Fibroblast of skin of left quadriceps (primary cell): ENCODE measurements at regions not wholly inside any gene's neighbourhood (a gene's known extent, or its start where the extent isn't known, plus 50 kb on each side); places are given as distances from the start of the nearest gene placed in this dataset.

Experiments
- DNase-seq, 2 experiments: peaks; one replicate each; pipeline ENCODE4 v3.0.0-alpha.2; 2013; ENCODE audit warnings: low read depth in 2 of 2

- no peak for DNase-seq
These were observed 225.3 kb downstream of the MRPL39 start for GRCh38 chr21:25381936-25382452.

GRCh38 chr21:25375675-25376074, 231.6 kb downstream of the MRPL39 start:
- DNase-seq, result no peak

GRCh38 chr21:25373126-25374082, 233.9 kb downstream of the MRPL39 start:
- DNase-seq, result no peak

- no peak for DNase-seq
These were observed 235.3 kb downstream of the MRPL39 start for GRCh38 chr21:25371841-25372425.

GRCh38 chr21:25370311-25370744, 237.0 kb downstream of the MRPL39 start:
- DNase-seq, result peak; percentile 93 to 94

GRCh38 chr21:25369524-25370300, 237.6 kb downstream of the MRPL39 start:
- DNase-seq, result peak; percentile 86

GRCh38 chr21:25368531-25368930, 238.8 kb downstream of the MRPL39 start:
- DNase-seq, result no peak

GRCh38 chr21:25366116-25366515, 241.2 kb downstream of the MRPL39 start:
- no peak for DNase-seq

- no peak for DNase-seq
These were observed 244.7 kb downstream of the MRPL39 start for GRCh38 chr21:25362375-25363267.

- no peak for DNase-seq
These were observed 245.5 kb downstream of the MRPL39 start for GRCh38 chr21:25361765-25362164.

GRCh38 chr21:25361097-25361496, 246.2 kb downstream of the MRPL39 start:
- DNase-seq, result no peak

GRCh38 chr21:25360593-25360992, 246.7 kb downstream of the MRPL39 start:
- no peak for DNase-seq

- DNase-seq, result no peak
These were observed 247.6 kb downstream of the MRPL39 start for GRCh38 chr21:25359724-25360123.

GRCh38 chr21:25350056-25350455, 257.2 kb downstream of the MRPL39 start:
- no peak for DNase-seq

- no peak for DNase-seq
These were observed 263.3 kb downstream of the MRPL39 start for GRCh38 chr21:25343774-25344545.

- DNase-seq, result peak; percentile 74 to 77
These were observed 264.5 kb downstream of the MRPL39 start for GRCh38 chr21:25342816-25343215.

GRCh38 chr21:25341981-25342380, 265.3 kb downstream of the MRPL39 start:
- DNase-seq, result no peak

- no peak for DNase-seq
These were observed 268.9 kb downstream of the MRPL39 start for GRCh38 chr21:25338415-25338814.

GRCh38 chr21:25334046-25334730, 273.1 kb downstream of the MRPL39 start:
- no peak for DNase-seq

- no peak for DNase-seq
These were observed 276.0 kb downstream of the MRPL39 start for GRCh38 chr21:25331286-25331685.
